CD4-positive, alpha-beta T cell (primary cell): ENCODE measurements at regions not wholly inside any gene's neighbourhood (a gene's known extent, or its start where the extent isn't known, plus 50 kb on each side); places are given as distances from the start of the nearest gene placed in this dataset.

Experiments
- ATAC-seq: fragments of 200-7000 bp; cut with Tn5 transposase; one replicate; pipeline ENCODE4 v1.10.0; 2022; ENCODE audit warnings: mild to moderate bottlenecking; ENCODE audit not compliant: poor library complexity
- CTCF ChIA-PET: fragments of 350-600 bp; sonication (Branson Sonifier 250); formaldehyde crosslinking; loops from one replicate; lab custom pipeline; 2021; ENCODE audit warnings: antibody characterized with exemption, inconsistent platforms; lab: Charles Lee
- POLR2A ChIA-PET: fragments of 350-600 bp; sonication (Branson Sonifier 250); formaldehyde crosslinking; loops from one replicate; lab custom pipeline; 2021; ENCODE audit warnings: antibody characterized with exemption, inconsistent platforms; lab: Charles Lee
- DNase-seq, 14 experiments: peaks; one replicate each; pipeline ENCODE4 v3.0.0-alpha.2; 2013 to 2020; ENCODE audit warnings: mixed read lengths in 2 of 14
- H3K27ac ChIP-seq, 2 donors: one replicate each; pipeline versions ENCODE4 v1.5.1 to v1.7.0; 2013; ENCODE audit warnings: low read length in 2 of 2, low read depth in 1 of 2, mild to moderate bottlenecking in 1 of 2
- H3K27me3 ChIP-seq, 2 experiments: 1 replicate in 1 of 2; 2 replicates in 1 of 2; pipeline versions ENCODE4 v1.6.1 to v1.7.0; 2013; ENCODE audit warnings: low read length in 2 of 2, control low read depth in 1 of 2, mild to moderate bottlenecking in 1 of 2, moderate library complexity in 1 of 2; ENCODE audit not compliant: insufficient read depth in 2 of 2, control insufficient read depth in 1 of 2
- H3K36me3 ChIP-seq: one replicate; pipeline ENCODE4 v1.6.1; 2013; ENCODE audit warnings: low read length, control low read depth; ENCODE audit not compliant: insufficient read depth
- H3K4me1 ChIP-seq: one replicate; pipeline ENCODE4 v1.6.1; 2013; ENCODE audit warnings: low read length, control low read depth; ENCODE audit not compliant: insufficient read depth
- H3K4me3 ChIP-seq: one replicate; pipeline ENCODE4 v1.5.1; 2013; ENCODE audit warnings: mild to moderate bottlenecking, low read length, moderate library complexity
- H3K9me3 ChIP-seq, 2 experiments: 1 replicate in 1 of 2; 2 replicates in 1 of 2; pipeline versions ENCODE4 v1.6.1 to v1.7.0; 2013; ENCODE audit warnings: low read length in 2 of 2, mild to moderate bottlenecking in 2 of 2, control low read depth in 1 of 2, moderate library complexity in 1 of 2; ENCODE audit not compliant: control insufficient read depth in 1 of 2, insufficient read depth in 1 of 2
- H3K27ac Mint-ChIP-seq: one replicate; pipeline ENCODE4 v1.8.0; 2020; ENCODE audit warnings: mixed read lengths
- H3K27me3 Mint-ChIP-seq: one replicate; pipeline ENCODE4 v1.8.0; 2021; ENCODE audit warnings: mixed read lengths
- H3K36me3 Mint-ChIP-seq: one replicate; pipeline ENCODE4 v1.8.0; 2021; ENCODE audit warnings: low read depth, mixed read lengths
- H3K4me1 Mint-ChIP-seq: one replicate; pipeline ENCODE4 v1.8.0; 2021; ENCODE audit warnings: low read depth, mixed read lengths
- H3K4me3 Mint-ChIP-seq: one replicate; pipeline ENCODE4 v1.8.0; 2020; ENCODE audit warnings: mild to moderate bottlenecking, mixed read lengths
- H3K9me3 Mint-ChIP-seq: one replicate; pipeline ENCODE4 v1.8.0; 2020; ENCODE audit warnings: mixed read lengths
- CTCF ChIP-seq: fragments of 200-600 bp; IDR thresholded peaks from one replicate; pipeline ENCODE4 v1.8.0; 2022; ENCODE audit warnings: antibody characterized with exemption, mild to moderate bottlenecking
- intact Hi-C, 2 experiments: fragments of 100-400 bp; cut with DNase I in 1 of 2; cut with micrococcal nuclease in 1 of 2; formaldehyde crosslinking; loops; one replicate each; pipeline versions ENCODE4 v1.15.1 to v1.9.0; 2023 to 2025; cut with DNase I, micrococcal nuclease

GRCh38 chr3:816605-817004 lies 276.2 kb upstream of the CNTN6 start:
- Histone ChIP-seq H3K4me3 (no peak overlapping the region), H3K27me3 (no peaks in the 10 kb centered on the region), H3K36me3 (no peaks in the 10 kb centered on the region), H3K27ac (no peak overlapping the region), H3K4me1 (no peaks in the 10 kb centered on the region), H3K9me3 (peaks cover 0 to 13% of the 10 kb centered on the region in 2 experiments)
- ATAC-seq (no peak), DNase-seq (no peak)
- Mint-ChIP-seq H3K36me3 (no peaks in the 10 kb centered on the region), H3K27me3 (no peaks in the 10 kb centered on the region), H3K4me3 (no peak overlapping the region), H3K4me1 (no peaks in the 10 kb centered on the region), H3K9me3 (peaks cover 5% of the 10 kb centered on the region), H3K27ac (no peak overlapping the region)
- ChIA-PET POLR2A (no interaction called here), CTCF (no interaction called here)
- TF ChIP-seq CTCF: no peak
- intact Hi-C loops: no loop called here

- no peaks in the 10 kb centered on the region for H3K36me3 Mint-ChIP-seq
- no peak for DNase-seq
- no peaks in the 10 kb centered on the region for H3K4me1 ChIP-seq
- H3K27ac Mint-ChIP-seq: no peak overlapping the region
- CTCF ChIA-PET: no interaction called here
- POLR2A ChIA-PET: no interaction called here
- H3K4me3 Mint-ChIP-seq: no peak overlapping the region
- H3K4me3 ChIP-seq: no peak overlapping the region
- peaks cover 0 to 4% of the 10 kb centered on the region in 2 experiments for H3K9me3 ChIP-seq
- no peaks in the 10 kb centered on the region for H3K4me1 Mint-ChIP-seq
- intact Hi-C loops: no loop called here
- ATAC-seq: no peak
- H3K36me3 ChIP-seq: no peaks in the 10 kb centered on the region
- no peak for TF ChIP-seq CTCF
- H3K9me3 Mint-ChIP-seq: peaks cover 3% of the 10 kb centered on the region
- no peak overlapping the region for H3K27ac ChIP-seq
- no peaks in the 10 kb centered on the region for H3K27me3 ChIP-seq
- no peaks in the 10 kb centered on the region for H3K27me3 Mint-ChIP-seq
Observed at GRCh38 chr3:834679-835078, 258.1 kb upstream of the CNTN6 start.

- intact Hi-C loops: no loop called here
- ATAC-seq (no peak), DNase-seq (no peak)
- no peaks in the 10 kb centered on the region for H3K27me3 ChIP-seq
- H3K4me1 ChIP-seq: no peaks in the 10 kb centered on the region
- H3K9me3 ChIP-seq: peaks cover 0 to 4% of the 10 kb centered on the region in 2 experiments
- H3K27ac Mint-ChIP-seq: no peak overlapping the region
- H3K36me3 Mint-ChIP-seq: no peaks in the 10 kb centered on the region
- H3K4me1 Mint-ChIP-seq: no peaks in the 10 kb centered on the region
- H3K4me3 Mint-ChIP-seq: no peak overlapping the region
- no peak for TF ChIP-seq CTCF
- POLR2A ChIA-PET: no interaction called here
- peaks cover 3% of the 10 kb centered on the region for H3K9me3 Mint-ChIP-seq
- H3K27me3 Mint-ChIP-seq: no peaks in the 10 kb centered on the region
- CTCF ChIA-PET: no interaction called here
- H3K27ac ChIP-seq: no peak overlapping the region
- H3K36me3 ChIP-seq: no peaks in the 10 kb centered on the region
- H3K4me3 ChIP-seq: no peak overlapping the region
Observed at GRCh38 chr3:835096-835495, 257.7 kb upstream of the CNTN6 start.
